ENCODE measurements at regions not wholly inside any gene's neighbourhood (a gene's known extent, or its start where the extent isn't known, plus 50 kb on each side); places are given as distances from the start of the nearest gene placed in this dataset.
"Not testable (repeated sequence)": the region's sequence is repeated elsewhere in the genome, so short reads cannot be mapped to it uniquely, and the experiment has no call there.

- peak; percentile 75 to 86 (median 81) for DNase-seq
These were observed 55.1 kb downstream of the CYCS start for GRCh38 chr7:25069900-25070443.

- DNase-seq, result peak in 2 of 3 donors; percentile 24 to 50
These were observed 56.4 kb downstream of the CYCS start for GRCh38 chr7:25068502-25069213.

- no peak for DNase-seq
These were observed 57.1 kb downstream of the CYCS start for GRCh38 chr7:25067726-25068501.

GRCh38 chr7:25066253-25066652, 58.8 kb downstream of the CYCS start:
- no peak for DNase-seq

- no peak for DNase-seq
These were observed 62.7 kb downstream of the CYCS start for GRCh38 chr7:25062380-25062779.

- no peak for DNase-seq
These were observed 64.5 kb downstream of the CYCS start for GRCh38 chr7:25060487-25061055.

GRCh38 chr7:25059576-25059975, 65.5 kb downstream of the CYCS start:
- no peak for DNase-seq

GRCh38 chr7:25056368-25056767, 68.7 kb downstream of the CYCS start:
- DNase-seq, result no peak

- no peak for DNase-seq
These were observed 69.4 kb downstream of the CYCS start for GRCh38 chr7:25055520-25056220.

- DNase-seq, result no peak
These were observed 70.1 kb downstream of the CYCS start for GRCh38 chr7:25054819-25055519.

- no peak for DNase-seq
These were observed 70.2 kb upstream of the OSBPL3 start for GRCh38 chr7:25050223-25050622.

- DNase-seq, result no peak
These were observed 68.5 kb upstream of the OSBPL3 start for GRCh38 chr7:25048444-25048834.

GRCh38 chr7:25047571-25048443, 67.8 kb upstream of the OSBPL3 start:
- not testable (repeated sequence) for DNase-seq

- no peak for DNase-seq
These were observed 57.3 kb upstream of the OSBPL3 start for GRCh38 chr7:25037325-25037724.

GRCh38 chr7:25035274-25035673, 55.3 kb upstream of the OSBPL3 start:
- no peak for DNase-seq

- DNase-seq, result no peak
These were observed 54.2 kb upstream of the OSBPL3 start for GRCh38 chr7:25034136-25034535.

GRCh38 chr7:25032774-25033743, 53.1 kb upstream of the OSBPL3 start:
- DNase-seq, result no peak

- no peak for DNase-seq
These were observed 51.5 kb upstream of the OSBPL3 start for GRCh38 chr7:25031432-25031831.

- DNase-seq, result no peak
These were observed 51.0 kb upstream of the OSBPL3 start for GRCh38 chr7:25031007-25031406.

All from suppressor macrophage treated with lipopolysaccharide for 1 hour (primary cell).